Neural crest cell (in vitro differentiated cells): ENCODE measurements at regions not wholly inside any gene's neighbourhood (a gene's known extent, or its start where the extent isn't known, plus 50 kb on each side); places are given as distances from the start of the nearest gene placed in this dataset.
A peak's percentile ranks its signal among the peaks of the same experiment; 100 is the strongest.

Source experiments
- DNase-seq: peaks from one replicate; pipeline ENCODE4 v3.0.0; 2021; ENCODE audit warnings: low read depth, mixed read lengths, low spot score
- H3K27ac Mint-ChIP-seq: one replicate; pipeline ENCODE4 v1.8.0; 2021; ENCODE audit warnings: mild to moderate bottlenecking, mixed read lengths; ENCODE audit not compliant: unreplicated experiment
- H3K27me3 Mint-ChIP-seq: 2 replicates; pipeline ENCODE4 v1.8.0; 2021; ENCODE audit warnings: low read depth, mild to moderate bottlenecking, mixed read lengths
- H3K36me3 Mint-ChIP-seq: 2 replicates; pipeline ENCODE4 v1.8.0; 2021; ENCODE audit warnings: low read depth, mild to moderate bottlenecking, mixed read lengths
- H3K4me1 Mint-ChIP-seq: 2 replicates; pipeline ENCODE4 v1.8.0; 2021; ENCODE audit warnings: mixed read lengths
- H3K4me3 Mint-ChIP-seq: one replicate; pipeline ENCODE4 v1.8.0; 2021; ENCODE audit warnings: mild to moderate bottlenecking, mixed read lengths
- H3K9me3 Mint-ChIP-seq: 2 replicates; pipeline ENCODE4 v1.8.0; 2021; ENCODE audit warnings: mixed read lengths
- TF ChIP-seq, protein P1 (sequence below): fragments of 200-600 bp; sonication (generic); conservative IDR thresholded peaks from 2 replicates; pipeline ENCODE4 v1.5.0; 2021; ENCODE audit warnings: antibody characterized with exemption, mild to moderate bottlenecking

- Mint-ChIP-seq H3K4me1 (peaks cover 19% of the 10 kb centered on the region), H3K27me3 (no peaks in the 10 kb centered on the region), H3K27ac (no peak overlapping the region), H3K4me3 (no peak overlapping the region), H3K36me3 (peaks cover 3% of the 10 kb centered on the region), H3K9me3 (peaks cover 9% of the 10 kb centered on the region)
- no peak for DNase-seq
- TF ChIP-seq, protein P1, sequence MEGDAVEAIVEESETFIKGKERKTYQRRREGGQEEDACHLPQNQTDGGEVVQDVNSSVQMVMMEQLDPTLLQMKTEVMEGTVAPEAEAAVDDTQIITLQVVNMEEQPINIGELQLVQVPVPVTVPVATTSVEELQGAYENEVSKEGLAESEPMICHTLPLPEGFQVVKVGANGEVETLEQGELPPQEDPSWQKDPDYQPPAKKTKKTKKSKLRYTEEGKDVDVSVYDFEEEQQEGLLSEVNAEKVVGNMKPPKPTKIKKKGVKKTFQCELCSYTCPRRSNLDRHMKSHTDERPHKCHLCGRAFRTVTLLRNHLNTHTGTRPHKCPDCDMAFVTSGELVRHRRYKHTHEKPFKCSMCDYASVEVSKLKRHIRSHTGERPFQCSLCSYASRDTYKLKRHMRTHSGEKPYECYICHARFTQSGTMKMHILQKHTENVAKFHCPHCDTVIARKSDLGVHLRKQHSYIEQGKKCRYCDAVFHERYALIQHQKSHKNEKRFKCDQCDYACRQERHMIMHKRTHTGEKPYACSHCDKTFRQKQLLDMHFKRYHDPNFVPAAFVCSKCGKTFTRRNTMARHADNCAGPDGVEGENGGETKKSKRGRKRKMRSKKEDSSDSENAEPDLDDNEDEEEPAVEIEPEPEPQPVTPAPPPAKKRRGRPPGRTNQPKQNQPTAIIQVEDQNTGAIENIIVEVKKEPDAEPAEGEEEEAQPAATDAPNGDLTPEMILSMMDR = no peak
Observed at GRCh38 chr6:165117806-165118205, 191.6 kb downstream of the C6orf118 start.

DNA sequence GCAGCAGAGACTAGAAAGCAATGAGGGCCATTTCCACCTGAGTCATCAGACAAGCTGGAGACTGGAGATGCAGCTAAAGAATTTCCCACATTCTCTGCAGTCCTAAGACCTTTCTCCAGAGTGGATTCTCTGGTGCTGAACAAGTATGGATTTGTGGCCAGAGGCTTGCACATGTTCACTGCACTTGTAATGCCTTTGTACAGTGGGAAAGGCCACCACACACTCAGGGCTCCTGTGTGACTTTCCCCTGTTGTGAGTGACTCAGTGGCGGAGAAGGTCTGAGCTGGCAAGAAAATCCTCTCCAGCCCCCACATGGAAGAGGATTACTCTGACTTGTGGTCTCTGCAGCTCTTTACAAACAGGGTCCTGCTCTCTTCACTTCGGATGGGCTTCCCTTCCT lies 192.3 kb downstream of the C6orf118 start:
- peaks cover 19% of the 10 kb centered on the region for H3K4me1 Mint-ChIP-seq
- H3K4me3 Mint-ChIP-seq = no peak overlapping the region
- TF ChIP-seq, protein P1 = no peak
- DNase-seq = no peak
- H3K27ac Mint-ChIP-seq = no peak overlapping the region
- H3K27me3 Mint-ChIP-seq = no peaks in the 10 kb centered on the region
- H3K9me3 Mint-ChIP-seq = peaks cover 9% of the 10 kb centered on the region
- peaks cover 3% of the 10 kb centered on the region for H3K36me3 Mint-ChIP-seq

DNA sequence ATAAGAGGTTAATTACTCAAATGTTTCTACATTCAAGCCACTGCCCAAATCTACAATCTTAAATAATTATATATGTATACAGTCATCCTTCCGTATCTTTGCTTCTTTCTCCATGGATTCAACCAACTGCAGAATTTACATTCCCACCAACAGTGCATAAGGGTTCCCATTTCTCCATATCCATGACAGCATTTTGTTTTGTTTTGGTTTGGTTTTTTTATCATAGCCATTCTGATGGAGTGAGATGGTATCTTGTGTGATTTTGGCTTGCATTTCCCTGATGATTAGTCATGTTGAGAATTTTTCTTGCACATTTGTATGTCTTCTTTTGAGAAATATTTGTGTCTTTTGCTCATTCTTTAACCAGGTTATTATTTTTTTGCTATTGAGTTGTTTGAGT lies 198.5 kb downstream of the C6orf118 start:
- H3K36me3 Mint-ChIP-seq = peaks cover 3% of the 10 kb centered on the region
- H3K27ac Mint-ChIP-seq = no peak overlapping the region
- no peaks in the 10 kb centered on the region for H3K27me3 Mint-ChIP-seq
- H3K9me3 Mint-ChIP-seq = peaks cover 5% of the 10 kb centered on the region
- H3K4me3 Mint-ChIP-seq = no peak overlapping the region
- no peaks in the 10 kb centered on the region for H3K4me1 Mint-ChIP-seq
- TF ChIP-seq, protein P1 = no peak
- no peak for DNase-seq

- Mint-ChIP-seq H3K36me3 (peaks cover 3% of the 10 kb centered on the region), H3K4me3 (no peak overlapping the region), H3K4me1 (no peaks in the 10 kb centered on the region), H3K27me3 (no peaks in the 10 kb centered on the region), H3K27ac (peak overlapping the region; percentile 69), H3K9me3 (peaks cover 5% of the 10 kb centered on the region)
- TF ChIP-seq, protein P1 = no peak
- DNase-seq = no peak
Observed at GRCh38 chr6:165109011-165109410, 200.4 kb downstream of the C6orf118 start.

- Mint-ChIP-seq H3K4me1 (no peaks in the 10 kb centered on the region), H3K36me3 (no peaks in the 10 kb centered on the region), H3K27ac (no peak overlapping the region), H3K27me3 (no peaks in the 10 kb centered on the region), H3K4me3 (no peak overlapping the region), H3K9me3 (no peaks in the 10 kb centered on the region)
- TF ChIP-seq, protein P1 = no peak
- DNase-seq = no peak
Observed at GRCh38 chr6:165106261-165106660, 203.1 kb downstream of the C6orf118 start.

GRCh38 chr6:165098165-165098564 lies 211.2 kb downstream of the C6orf118 start:
- Mint-ChIP-seq H3K27ac (no peak overlapping the region), H3K9me3 (peaks cover 14% of the 10 kb centered on the region), H3K36me3 (peaks cover 12% of the 10 kb centered on the region), H3K27me3 (no peaks in the 10 kb centered on the region), H3K4me1 (no peaks in the 10 kb centered on the region), H3K4me3 (no peak overlapping the region)
- TF ChIP-seq, protein P1 = peak; percentile 48
- no peak for DNase-seq
